ENCODE measurements at regions not wholly inside any gene's neighbourhood (a gene's known extent, or its start where the extent isn't known, plus 50 kb on each side); places are given as distances from the start of the nearest gene placed in this dataset.

GRCh38 chr1:184866586-184866985 is 107.7 kb downstream of the NIBAN1 start:
- DNase-seq (ENCODE audit: extremely low read depth, low read depth): no peak
- no peak for TF ChIP-seq CTCF (IDR thresholded peaks at IDR 0.05; ENCODE audit: low read depth, low read length)

- no peak for DNase-seq (ENCODE audit: extremely low read depth, low read depth)
- no peak for TF ChIP-seq CTCF (IDR thresholded peaks at IDR 0.05; ENCODE audit: low read depth, low read length)
Measured at GRCh38 chr1:184865831-184866230, 108.5 kb downstream of the NIBAN1 start.

- TF ChIP-seq CTCF (IDR thresholded peaks at IDR 0.05; ENCODE audit: low read depth, low read length): no peak
- DNase-seq (ENCODE audit: extremely low read depth, low read depth): no peak
Measured at GRCh38 chr1:184861755-184862336, 107.2 kb upstream of the EDEM3 start.

GRCh38 chr1:184860985-184861754 is 106.5 kb upstream of the EDEM3 start:
- no peak for TF ChIP-seq CTCF (IDR thresholded peaks at IDR 0.05; ENCODE audit: low read depth, low read length)
- DNase-seq (ENCODE audit: extremely low read depth, low read depth): no peak

GRCh38 chr1:184860535-184860934 is 105.9 kb upstream of the EDEM3 start:
- DNase-seq (ENCODE audit: extremely low read depth, low read depth): no peak
- TF ChIP-seq CTCF (IDR thresholded peaks at IDR 0.05; ENCODE audit: low read depth, low read length): no peak

GRCh38 chr1:184859381-184860105 is 104.9 kb upstream of the EDEM3 start:
- no peak for DNase-seq (ENCODE audit: extremely low read depth, low read depth)
- TF ChIP-seq CTCF (IDR thresholded peaks at IDR 0.05; ENCODE audit: low read depth, low read length): no peak

- no peak for TF ChIP-seq CTCF (IDR thresholded peaks at IDR 0.05; ENCODE audit: low read depth, low read length)
Measured at GRCh38 chr1:184858288-184858687, 103.6 kb upstream of the EDEM3 start.

More at GRCh38 chr1:184858288-184858687, 103.6 kb upstream of the EDEM3 start:
- DNase-seq (ENCODE audit: extremely low read depth, low read depth): no peak

Measured in AG09319 (cell line).